SK-N-SH (cell line): ENCODE measurements at regions not wholly inside any gene's neighbourhood (a gene's known extent, or its start where the extent isn't known, plus 50 kb on each side); places are given as distances from the start of the nearest gene placed in this dataset.

Source experiments
- CTCF ChIA-PET: fragments of 300-600, 350-600 bp; formaldehyde crosslinking; extraction: SDS; loops from one replicate; lab custom pipeline; 2021; lab: Yijun Ruan, JAX
- POLR2A ChIA-PET: fragments of 350-600 bp; sonication (Branson Sonifier 250); formaldehyde crosslinking; extraction: SDS; loops from one replicate; lab custom pipeline; 2020; ENCODE audit warnings: antibody characterized with exemption, inconsistent platforms; lab: Yijun Ruan, JAX
- DNase-seq: peaks from one replicate; pipeline ENCODE4 v3.0.0; 2012
- H2AFZ ChIP-seq: fragments of 200-600 bp; sonication (generic); 2 replicates; pipeline ENCODE4 v1.8.1; 2016; ENCODE audit warnings: antibody characterized with exemption, mild to moderate bottlenecking, low read depth
- H3F3A ChIP-seq: fragments of 200-600 bp; sonication (generic); replicated peaks from 2 replicates; pipeline ENCODE3; 2016; ENCODE audit warnings: antibody characterized with exemption, mild to moderate bottlenecking; ENCODE audit not compliant: insufficient read depth
- H3K27ac ChIP-seq, 2 experiments: fragments of 200-500 bp in 1 of 2; fragments of 200-600 bp in 1 of 2; sonication (Bioruptor generic) in 1 of 2; sonication (generic), shearing (Covaris generic) in 1 of 2; 2 replicates each; pipeline versions ENCODE4 v1.5.1 to v1.6.1; 2014 to 2016; ENCODE audit warnings: low read depth in 2 of 2, inconsistent platforms in 1 of 2, low read length in 1 of 2, mild to moderate bottlenecking in 1 of 2, mixed read lengths in 1 of 2
- H3K27me3 ChIP-seq: fragments of 200-600 bp; sonication (generic), shearing (Covaris generic); 2 replicates; pipeline ENCODE4 v1.6.1; 2016; ENCODE audit warnings: mixed run types; ENCODE audit not compliant: insufficient read depth
- H3K36me3 ChIP-seq, 2 experiments: fragments of 200-500 bp in 1 of 2; fragments of 200-600 bp in 1 of 2; sonication (Bioruptor generic) in 1 of 2; sonication (generic) in 1 of 2; replicated peaks in 1 of 2; 2 replicates each; pipeline versions ENCODE3 to v1.5.1; 2014 to 2016; ENCODE audit warnings: low read length in 1 of 2, mild to moderate bottlenecking in 1 of 2; ENCODE audit not compliant: insufficient read depth in 2 of 2, control insufficient read depth in 1 of 2
- H3K4me1 ChIP-seq, 2 experiments: fragments of 200-500 bp in 1 of 2; fragments of 200-600 bp in 1 of 2; sonication (Bioruptor generic) in 1 of 2; sonication (generic), shearing (Covaris generic) in 1 of 2; 2 replicates each; pipeline versions ENCODE4 v1.5.1 to v1.6.1; 2014 to 2016; ENCODE audit warnings: low read depth in 1 of 2, low read length in 1 of 2, mixed run types in 1 of 2; ENCODE audit not compliant: insufficient read depth in 2 of 2, control insufficient read depth in 1 of 2
- H3K4me2 ChIP-seq: fragments of 200-600 bp; sonication (generic), shearing (Covaris generic); 2 replicates; pipeline ENCODE4 v1.6.1; 2017; ENCODE audit warnings: mixed run types
- H3K4me3 ChIP-seq, 2 experiments: fragments of 200-500 bp in 1 of 2; fragments of 200-600 bp in 1 of 2; sonication (Bioruptor generic) in 1 of 2; sonication (generic), shearing (Covaris generic) in 1 of 2; 2 replicates each; pipeline versions ENCODE4 v1.5.1 to v1.8.1; 2014 to 2016; ENCODE audit warnings: low read depth in 2 of 2, inconsistent platforms in 1 of 2, low read length in 1 of 2, mild to moderate bottlenecking in 1 of 2, mixed read lengths in 1 of 2, moderate library complexity in 1 of 2
- H3K79me2 ChIP-seq: fragments of 200-600 bp; sonication (generic); 2 replicates; pipeline ENCODE4 v1.8.1; 2017; ENCODE audit warnings: mild to moderate bottlenecking; ENCODE audit not compliant: insufficient read depth
- H3K9ac ChIP-seq: fragments of 200-600 bp; sonication (generic); 2 replicates; pipeline ENCODE4 v1.6.1; 2017; ENCODE audit warnings: mixed run types
- H3K9me2 ChIP-seq: fragments of 200-600 bp; sonication (generic); 2 replicates; pipeline ENCODE4 v1.6.1; 2017; ENCODE audit warnings: mixed run types
- H3K9me3 ChIP-seq: fragments of 200-600 bp; sonication (generic); 2 replicates; pipeline ENCODE4 v1.6.1; 2017; ENCODE audit warnings: mixed run types, mild to moderate bottlenecking, moderate library complexity
- H4K20me1 ChIP-seq: fragments of 200-600 bp; sonication (generic); 2 replicates; pipeline ENCODE4 v1.6.1; 2017; ENCODE audit warnings: mild to moderate bottlenecking, mixed run types; ENCODE audit not compliant: insufficient read depth
- ELF1 ChIP-seq: IDR thresholded peaks from 2 replicates; pipeline ENCODE4 v1.4.0; 2012
- EZH2phosphoT487 ChIP-seq: fragments of 200-600 bp; sonication (generic); IDR thresholded peaks from 2 replicates; pipeline ENCODE4 v1.6.1; 2017; ENCODE audit warnings: low read depth, mixed run types, mild to moderate bottlenecking, antibody characterized with exemption, moderate library complexity, borderline replicate concordance
- FOXM1 ChIP-seq: IDR thresholded peaks from 2 replicates; pipeline ENCODE4 v1.4.0; 2012; ENCODE audit warnings: low read depth, mild to moderate bottlenecking
- GABPA ChIP-seq: IDR thresholded peaks from 2 replicates; pipeline ENCODE4 v1.4.0; 2012; ENCODE audit warnings: low read depth, mild to moderate bottlenecking
- IRF3 ChIP-seq: fragments of 150-350 bp; IDR thresholded peaks from 2 replicates; pipeline ENCODE4 v1.6.1; 2016; ENCODE audit warnings: mild to moderate bottlenecking, low read depth, low read length
- JUND ChIP-seq: IDR thresholded peaks from 2 replicates; pipeline ENCODE4 v1.4.0; 2012
- POLR2AphosphoS5 ChIP-seq: IDR thresholded peaks from 2 replicates; pipeline ENCODE4 v1.6.1; 2012; ENCODE audit warnings: low read depth, low read length
- REST ChIP-seq: IDR thresholded peaks from 2 replicates; pipeline ENCODE4 v1.6.1; 2012; ENCODE audit warnings: mild to moderate bottlenecking, low read depth, low read length, moderate library complexity
- RFX5 ChIP-seq: IDR thresholded peaks from 2 replicates; pipeline ENCODE4 v1.6.1; 2012; ENCODE audit warnings: mild to moderate bottlenecking, improper control_type of control experiment, low read length
- RXRA ChIP-seq: IDR thresholded peaks from 2 replicates; pipeline ENCODE4 v1.4.0; 2012; ENCODE audit warnings: low read depth, mild to moderate bottlenecking, borderline replicate concordance
- SIN3A ChIP-seq: IDR thresholded peaks from 2 replicates; pipeline ENCODE4 v1.6.1; 2012; ENCODE audit warnings: low read depth, mild to moderate bottlenecking, low read length, moderate library complexity, borderline replicate concordance
- SMC3 ChIP-seq: IDR thresholded peaks from 2 replicates; pipeline ENCODE4 v1.6.1; 2012; ENCODE audit warnings: low read depth, low read length, improper control_type of control experiment
- USF2 ChIP-seq: fragments of 150-350 bp; IDR thresholded peaks from 2 replicates; pipeline ENCODE4 v1.6.1; 2017; ENCODE audit warnings: antibody characterized with exemption, low read length, low read depth, borderline replicate concordance
- WGBS: methylation state at CpG from one replicate; pipeline ENCODE4 v1.1.6; 2017; ENCODE audit warnings: low lambda C conversion rate; 5-methylcytosine and 5-hydroxymethylcytosine counted together

GRCh38 chr4:187390646-187391045 lies 604.9 kb upstream of the ZFP42 start:
- H3K4me3 ChIP-seq, result no peak overlapping the region
- H3F3A ChIP-seq, result no peaks in the 10 kb centered on the region
- no peak for DNase-seq
- H3K36me3 ChIP-seq, result no peaks in the 10 kb centered on the region
- H3K27ac ChIP-seq, result no peak overlapping the region
- no peak for TF ChIP-seq USF2
- no peak for TF ChIP-seq EZH2phosphoT487
- TF ChIP-seq IRF3, result no peak
- TF ChIP-seq FOXM1, result no peak
- no peak for TF ChIP-seq ELF1
- no peak for TF ChIP-seq POLR2AphosphoS5
- TF ChIP-seq SMC3, result no peak
- TF ChIP-seq RXRA, result no peak
- no peak for TF ChIP-seq GABPA
- no peak for TF ChIP-seq REST
- no peak for TF ChIP-seq RFX5
- TF ChIP-seq JUND, result no peak
- TF ChIP-seq SIN3A, result no peak
- no peaks in the 10 kb centered on the region for H3K79me2 ChIP-seq
- no peak overlapping the region for H3K4me2 ChIP-seq
- 47% methylated on average over 1 of the region's 1 CpG for WGBS
- H2AFZ ChIP-seq, result no peak overlapping the region
- no peak overlapping the region for H3K9ac ChIP-seq
- H3K4me1 ChIP-seq, result peaks cover 0 to 2% of the 10 kb centered on the region in 2 experiments; a peak in 2 of 4 replicates
- H3K9me3 ChIP-seq, result no peaks in the 10 kb centered on the region
- POLR2A ChIA-PET, result no interaction called here
- H3K27me3 ChIP-seq, result no peaks in the 10 kb centered on the region
- no peaks in the 10 kb centered on the region for H4K20me1 ChIP-seq
- no peaks in the 10 kb centered on the region for H3K9me2 ChIP-seq
- CTCF ChIA-PET, result no interaction called here
